ENCODE measurements at regions not wholly inside any gene's neighbourhood (a gene's known extent, or its start where the extent isn't known, plus 50 kb on each side); places are given as distances from the start of the nearest gene placed in this dataset.

DNA sequence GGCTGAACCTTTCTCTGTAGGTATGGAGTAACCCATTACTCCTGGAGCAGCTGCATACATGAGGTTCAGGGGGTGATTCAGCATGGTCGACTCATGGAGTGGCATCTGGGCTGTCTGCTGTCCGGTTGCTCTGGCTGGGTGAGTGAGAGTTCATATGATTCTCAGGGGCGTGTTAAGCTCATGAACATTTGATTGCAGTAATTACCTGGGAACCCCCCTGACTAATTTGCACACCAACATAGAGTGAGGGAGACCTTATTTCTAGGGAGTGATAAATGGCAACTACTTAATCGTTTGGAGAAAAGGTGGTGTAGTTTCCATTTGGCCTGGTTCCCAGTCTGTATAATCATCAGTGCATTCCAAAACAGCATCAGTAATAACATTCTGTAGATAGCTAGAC, 661.9 kb downstream of the ETS1 start:
- H3K27ac Mint-ChIP-seq: no peak overlapping the region
- POLR2A ChIA-PET: no interaction called here

DNA sequence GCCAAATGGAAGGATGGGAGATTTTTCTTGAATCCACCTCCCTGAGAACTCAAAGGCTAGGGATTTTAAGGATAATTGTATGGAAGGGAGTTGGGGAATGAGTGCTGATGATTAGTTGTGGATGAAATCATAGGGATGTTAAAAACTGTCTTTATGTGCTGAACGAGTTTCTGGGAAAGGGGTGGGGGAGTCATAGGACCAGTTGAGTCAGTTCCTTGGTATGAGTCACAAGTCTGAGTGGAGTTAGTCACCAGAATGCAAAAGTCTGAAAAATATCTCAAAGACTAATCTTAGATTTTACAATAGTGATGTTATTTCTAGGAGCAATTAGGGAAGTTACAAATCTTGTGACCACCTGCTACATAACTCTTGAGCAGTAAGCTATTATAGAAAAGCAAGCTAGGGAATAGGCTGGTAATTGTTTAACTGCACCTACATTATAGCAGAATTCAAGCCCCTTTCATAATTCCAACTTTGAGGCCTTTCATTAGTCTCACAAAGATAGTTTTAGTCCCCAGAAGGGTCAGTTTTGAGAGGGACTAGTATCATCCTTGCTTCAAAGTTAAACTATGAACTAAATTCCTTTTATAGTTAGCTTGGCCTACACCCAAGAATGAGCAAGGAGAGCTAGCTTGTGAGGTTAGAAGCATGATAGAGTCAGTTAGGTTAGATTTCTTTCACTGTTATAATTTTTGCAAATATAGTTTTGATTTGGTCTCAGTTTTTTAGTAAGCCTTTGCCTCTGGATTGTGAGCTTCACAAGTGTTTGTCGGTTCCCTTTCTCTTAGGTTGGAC, 668.0 kb downstream of the ETS1 start:
- Mint-ChIP-seq H3K4me1 (peaks cover 10% of the 10 kb centered on the region), H3K27me3 (peaks cover 40% of the 10 kb centered on the region), H3K9me3 (ENCODE audit: low read depth) (peaks cover 18% of the 10 kb centered on the region), H3K36me3 (ENCODE audit: low read depth) (peaks cover 4% of the 10 kb centered on the region), H3K27ac (no peak overlapping the region), H3K4me3 (no peak overlapping the region)
- peak; percentile 42 for DNase-seq
- intact Hi-C loops (cut with DNase I, micrococcal nuclease): loop anchor here in 1 of 2 experiments (1.0 kb wide), 1 partner anchor 24 kb away; no protein-coding TSS in a partner anchor
- ChIA-PET POLR2A (no interaction called here), CTCF (interaction anchor here (1.2 kb wide), 1 partner anchor 76 kb away, joined by 3 read pairs; no protein-coding TSS in a partner anchor)
- peak; percentile 89 for ATAC-seq

More for the DNA sequence above, 661.9 kb downstream of the ETS1 start:
- H3K36me3 Mint-ChIP-seq (ENCODE audit: low read depth): no peaks in the 10 kb centered on the region
- no peak overlapping the region for H3K4me3 Mint-ChIP-seq
- no peaks in the 10 kb centered on the region for H3K4me1 Mint-ChIP-seq
- CTCF ChIA-PET: no interaction called here
- peaks cover 33% of the 10 kb centered on the region for H3K27me3 Mint-ChIP-seq
- DNase-seq (no peak), ATAC-seq (no peak)
- intact Hi-C loops (cut with DNase I, micrococcal nuclease): no loop called here
- H3K9me3 Mint-ChIP-seq (ENCODE audit: low read depth): peaks cover 6% of the 10 kb centered on the region

DNA sequence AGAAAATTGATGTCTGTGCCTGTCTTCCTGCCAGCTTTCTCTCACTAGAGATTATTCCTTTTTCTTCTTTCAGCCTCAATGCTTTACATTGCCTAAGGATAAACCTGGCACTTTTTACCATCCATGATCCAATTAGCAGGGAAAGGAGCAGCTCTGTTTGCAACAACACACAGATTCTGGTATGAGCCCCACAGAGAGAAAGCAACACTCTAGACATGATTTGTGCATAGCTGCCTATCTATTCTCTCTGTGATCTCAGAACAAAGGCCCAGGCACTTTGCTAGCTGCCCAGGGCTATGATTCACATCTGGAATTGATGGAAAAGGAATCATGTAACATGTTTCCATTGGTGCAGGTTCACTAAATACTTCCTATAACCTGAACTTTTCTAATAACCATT, 685.0 kb downstream of the ETS1 start:
- H3K4me3 Mint-ChIP-seq: no peak overlapping the region
- intact Hi-C loops (cut with DNase I, micrococcal nuclease): no loop called here
- ATAC-seq (no peak), DNase-seq (no peak)
- H3K36me3 Mint-ChIP-seq (ENCODE audit: low read depth): no peaks in the 10 kb centered on the region
- no peaks in the 10 kb centered on the region for H3K4me1 Mint-ChIP-seq
- H3K27ac Mint-ChIP-seq: no peak overlapping the region
- H3K27me3 Mint-ChIP-seq: no peaks in the 10 kb centered on the region
- ChIA-PET CTCF (no interaction called here), POLR2A (no interaction called here)
- H3K9me3 Mint-ChIP-seq (ENCODE audit: low read depth): peaks cover 3% of the 10 kb centered on the region

DNA sequence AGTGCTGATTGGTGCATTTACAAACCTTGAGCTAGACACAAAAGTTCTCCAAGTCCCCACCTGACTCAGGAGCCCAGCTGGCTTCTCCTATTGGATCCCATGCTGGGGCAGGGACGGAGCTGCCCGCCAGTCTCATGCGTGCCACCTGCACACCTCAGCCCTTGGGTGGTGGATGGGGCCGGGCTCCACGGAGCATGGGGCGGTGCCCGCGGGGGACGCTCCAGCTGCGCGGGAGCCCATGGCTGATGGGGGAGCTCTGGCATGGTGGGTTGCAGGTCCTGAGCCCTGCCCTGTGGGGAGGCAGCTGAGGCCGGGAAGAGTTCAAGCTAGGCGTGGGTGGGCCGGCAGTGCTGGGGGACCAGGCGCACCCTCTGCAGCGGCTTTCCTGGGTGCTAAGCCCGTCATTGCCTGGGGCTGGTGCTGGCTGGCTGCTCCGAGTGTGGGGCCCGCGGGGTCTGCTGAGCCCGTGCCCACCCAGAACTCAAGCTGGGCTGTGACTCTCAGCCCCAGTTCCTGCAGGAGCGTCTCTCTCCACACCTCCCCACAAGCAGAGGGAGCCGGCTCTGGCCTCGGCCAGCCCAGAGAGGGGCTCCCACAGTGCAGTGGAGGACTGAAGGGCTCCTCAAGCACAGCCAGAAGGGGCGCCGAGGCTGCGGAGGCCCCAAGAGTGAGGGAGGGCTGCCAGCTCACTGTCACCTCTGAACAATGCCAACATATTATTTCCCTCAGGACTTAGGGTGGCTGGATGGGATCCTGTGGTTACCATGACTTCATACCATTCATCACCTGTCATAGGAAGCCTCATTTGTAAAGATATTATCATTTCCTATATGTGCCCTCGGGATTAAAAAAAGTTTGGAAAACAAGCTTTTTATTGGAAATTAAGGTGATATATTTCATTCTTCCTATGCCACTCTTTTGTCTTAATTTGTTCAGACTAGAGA, 688.7 kb downstream of the ETS1 start:
- Mint-ChIP-seq H3K27ac (no peak overlapping the region), H3K4me3 (no peak overlapping the region), H3K27me3 (peaks cover under 1% of the 10 kb centered on the region), H3K4me1 (no peaks in the 10 kb centered on the region), H3K36me3 (ENCODE audit: low read depth) (no peaks in the 10 kb centered on the region), H3K9me3 (ENCODE audit: low read depth) (peaks cover 3% of the 10 kb centered on the region)
- DNase-seq (no peak), ATAC-seq (no peak)
- ChIA-PET POLR2A (no interaction called here), CTCF (interaction anchor here (0.6 to 0.8 kb wide), 2 partner anchors 32 to 51 kb away, joined by 3 to 5 read pairs; no protein-coding TSS in a partner anchor)
- intact Hi-C loops (cut with DNase I, micrococcal nuclease): no loop called here

DNA sequence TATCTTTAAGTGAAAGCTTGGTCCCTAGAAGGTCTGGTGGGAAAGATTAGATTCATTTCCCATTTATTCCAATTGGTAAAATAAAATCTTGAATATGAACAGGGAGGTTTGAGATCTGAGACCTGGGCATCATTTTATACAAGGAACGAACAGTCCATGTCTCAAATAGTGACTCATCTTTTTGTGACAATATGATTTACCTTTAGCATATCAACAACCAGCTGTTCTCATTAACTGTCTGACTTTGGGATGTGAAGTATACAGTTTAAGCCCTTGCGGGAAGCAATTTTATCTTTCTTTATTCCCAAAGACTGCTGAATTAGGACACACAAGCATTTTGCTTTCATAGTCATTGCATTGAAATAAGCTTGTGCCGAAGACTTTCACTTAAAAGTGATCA, 691.6 kb downstream of the ETS1 start:
- CTCF ChIA-PET: interaction anchor here (0.8 to 1.3 kb wide), 3 partner anchors 18 to 88 kb away, joined by 3 to 4 read pairs (median 3); no protein-coding TSS in a partner anchor

DNA sequence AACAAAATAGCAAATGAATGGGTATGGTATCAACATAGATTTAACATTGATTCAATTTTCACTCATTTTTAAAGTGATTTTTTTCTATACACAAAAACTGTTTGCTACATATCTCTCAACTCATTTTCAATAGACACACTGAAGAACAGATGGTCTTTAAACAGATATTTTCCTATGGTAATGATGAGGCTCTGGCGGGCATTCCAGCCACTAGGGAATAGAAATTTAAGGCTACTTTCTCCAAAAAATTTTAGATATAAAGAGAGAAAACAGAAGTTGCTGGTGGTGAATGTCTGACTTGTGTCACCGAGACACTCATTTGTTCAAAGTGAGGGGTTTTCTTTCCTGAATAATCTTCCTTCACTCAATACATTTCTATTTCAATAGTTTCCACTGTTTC, 693.0 kb downstream of the ETS1 start:
- ATAC-seq (no peak), DNase-seq (no peak)
- intact Hi-C loops (cut with DNase I, micrococcal nuclease): no loop called here
- no peak overlapping the region for H3K4me3 Mint-ChIP-seq
- H3K27me3 Mint-ChIP-seq: peaks cover 6% of the 10 kb centered on the region
- POLR2A ChIA-PET: no interaction called here
- peaks cover 2% of the 10 kb centered on the region for H3K9me3 Mint-ChIP-seq (ENCODE audit: low read depth)
- no peak overlapping the region for H3K27ac Mint-ChIP-seq
- H3K4me1 Mint-ChIP-seq: no peaks in the 10 kb centered on the region
- CTCF ChIA-PET: interaction anchor here (1.3 to 1.6 kb wide), 2 partner anchors 12 to 89 kb away, joined by 3 to 4 read pairs; no protein-coding TSS in a partner anchor
- no peaks in the 10 kb centered on the region for H3K36me3 Mint-ChIP-seq (ENCODE audit: low read depth)

More for the DNA sequence above, 691.6 kb downstream of the ETS1 start:
- DNase-seq (no peak), ATAC-seq (no peak)
- Mint-ChIP-seq H3K36me3 (ENCODE audit: low read depth) (no peaks in the 10 kb centered on the region), H3K4me1 (no peaks in the 10 kb centered on the region), H3K9me3 (ENCODE audit: low read depth) (peaks cover 3% of the 10 kb centered on the region), H3K27ac (no peak overlapping the region), H3K27me3 (peaks cover 3% of the 10 kb centered on the region), H3K4me3 (no peak overlapping the region)
- intact Hi-C loops (cut with DNase I, micrococcal nuclease): no loop called here
- POLR2A ChIA-PET: no interaction called here

DNA sequence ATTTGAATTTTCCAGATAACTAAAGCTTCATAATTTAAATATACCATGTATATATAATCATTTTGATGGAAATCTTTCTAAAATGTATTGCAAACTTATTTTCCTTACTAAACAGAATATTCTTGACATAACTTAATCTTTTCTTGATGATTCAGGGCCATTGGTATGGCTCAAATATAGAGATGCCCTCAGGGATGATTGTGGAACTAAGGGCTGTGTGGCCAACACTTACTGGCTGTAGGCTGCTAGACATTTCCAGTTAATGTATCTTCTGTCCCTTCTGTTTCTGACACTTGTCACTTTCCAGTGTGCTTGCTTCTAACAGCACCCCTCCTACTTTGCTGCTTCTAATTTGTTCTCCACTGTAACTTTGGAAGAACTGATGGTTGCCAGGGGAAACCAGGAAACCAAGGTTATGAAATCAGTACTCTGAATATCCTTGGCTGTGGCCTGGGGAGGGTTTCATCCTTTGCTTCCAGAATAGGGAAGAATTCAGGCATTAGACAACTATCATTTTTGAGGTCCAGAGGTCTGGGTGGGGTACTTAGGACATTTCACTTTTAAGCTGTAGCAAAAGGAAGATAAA, 697.2 kb downstream of the ETS1 start:
- Mint-ChIP-seq H3K4me3 (no peak overlapping the region), H3K36me3 (ENCODE audit: low read depth) (no peaks in the 10 kb centered on the region), H3K9me3 (ENCODE audit: low read depth) (peaks cover 8% of the 10 kb centered on the region), H3K27me3 (peaks cover 10% of the 10 kb centered on the region), H3K27ac (no peak overlapping the region), H3K4me1 (no peaks in the 10 kb centered on the region)
- CTCF ChIA-PET: interaction anchor here (0.6 kb wide), 1 partner anchor 1172 kb away, joined by 3 read pairs; no protein-coding TSS in a partner anchor
- intact Hi-C loops (cut with DNase I, micrococcal nuclease): no loop called here
- ATAC-seq (no peak), DNase-seq (no peak)
- POLR2A ChIA-PET: no interaction called here

DNA sequence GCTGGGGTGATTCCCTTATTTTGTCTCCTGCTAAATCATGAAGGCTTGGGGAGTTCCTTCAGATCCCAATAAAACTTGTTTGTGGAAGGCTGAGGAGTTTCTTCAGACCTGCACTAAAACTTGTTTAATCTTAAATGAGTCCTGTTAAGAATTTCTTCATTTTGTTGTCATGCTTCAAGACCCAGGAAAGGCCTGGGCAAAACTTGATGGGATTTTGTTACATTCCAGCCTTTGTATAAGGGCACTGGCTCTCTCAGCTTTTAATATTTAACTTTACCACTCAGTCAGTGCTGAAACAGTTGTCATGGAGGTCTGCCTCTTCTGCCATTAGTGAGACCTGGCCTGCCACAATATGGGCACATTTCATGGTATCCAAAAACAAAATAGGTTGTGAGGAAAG, 699.0 kb downstream of the ETS1 start:
- Mint-ChIP-seq H3K4me1 (no peaks in the 10 kb centered on the region), H3K27ac (no peak overlapping the region), H3K4me3 (no peak overlapping the region), H3K36me3 (ENCODE audit: low read depth) (no peaks in the 10 kb centered on the region), H3K9me3 (ENCODE audit: low read depth) (peaks cover 12% of the 10 kb centered on the region), H3K27me3 (peaks cover 9% of the 10 kb centered on the region)
- no peak for ATAC-seq
- POLR2A ChIA-PET: no interaction called here
- CTCF ChIA-PET: no interaction called here
- no peak for DNase-seq
- intact Hi-C loops (cut with DNase I, micrococcal nuclease): no loop called here

DNA sequence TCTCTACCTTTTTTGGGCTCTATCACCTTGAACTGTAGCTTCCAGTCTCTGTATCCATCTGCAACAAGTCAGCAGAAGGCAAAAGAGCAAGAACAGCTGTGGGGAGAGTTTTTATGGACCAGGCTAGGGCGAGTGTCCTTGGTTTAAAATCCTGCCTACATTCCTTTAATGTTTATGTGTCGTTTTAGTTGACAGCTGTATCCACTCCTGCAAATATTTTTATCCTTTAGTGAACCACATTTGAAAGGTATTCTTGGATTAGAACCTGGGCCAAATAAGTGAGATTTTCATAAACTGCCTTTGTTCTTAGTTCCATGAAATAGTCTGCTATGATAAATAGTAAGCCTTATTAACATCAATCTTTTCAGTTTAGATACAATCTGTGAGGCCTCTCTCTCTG, 712.2 kb downstream of the ETS1 start:
- CTCF ChIA-PET: no interaction called here
- peaks cover 17% of the 10 kb centered on the region for H3K27me3 Mint-ChIP-seq
- no peak overlapping the region for H3K27ac Mint-ChIP-seq
- POLR2A ChIA-PET: no interaction called here
- H3K4me1 Mint-ChIP-seq: no peaks in the 10 kb centered on the region
- no peaks in the 10 kb centered on the region for H3K36me3 Mint-ChIP-seq (ENCODE audit: low read depth)
- intact Hi-C loops (cut with DNase I, micrococcal nuclease): no loop called here
- H3K4me3 Mint-ChIP-seq: no peak overlapping the region
- no peak for DNase-seq
- ATAC-seq: no peak
- H3K9me3 Mint-ChIP-seq (ENCODE audit: low read depth): no peaks in the 10 kb centered on the region

DNA sequence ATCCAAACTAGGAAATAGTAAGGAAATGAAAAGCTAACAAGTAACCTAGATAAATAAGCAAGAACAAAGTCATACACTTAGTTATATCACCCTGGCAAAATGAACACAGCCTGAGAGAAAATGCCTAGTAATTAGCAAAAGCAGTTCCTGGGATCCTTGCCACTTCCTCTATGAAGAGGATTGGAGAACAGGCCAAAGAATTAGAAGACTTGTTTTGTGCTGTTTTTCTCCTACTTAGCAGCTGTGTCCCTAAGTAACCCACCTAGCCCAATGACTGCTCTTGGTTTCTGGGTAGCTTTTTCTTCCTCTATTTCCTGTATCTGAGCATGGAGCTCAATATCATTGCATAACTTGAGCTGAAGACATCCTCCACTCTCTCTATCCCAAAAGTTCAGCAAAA, 713.9 kb downstream of the ETS1 start:
- no peak for DNase-seq
- intact Hi-C loops (cut with DNase I, micrococcal nuclease): no loop called here
- Mint-ChIP-seq H3K9me3 (ENCODE audit: low read depth) (no peaks in the 10 kb centered on the region), H3K4me1 (no peaks in the 10 kb centered on the region), H3K27me3 (peaks cover 11% of the 10 kb centered on the region), H3K27ac (no peak overlapping the region), H3K36me3 (ENCODE audit: low read depth) (no peaks in the 10 kb centered on the region), H3K4me3 (no peak overlapping the region)
- ATAC-seq: no peak
- CTCF ChIA-PET: interaction anchor here (1.3 kb wide), 1 partner anchor 30 kb away, joined by 5 read pairs; no protein-coding TSS in a partner anchor
- POLR2A ChIA-PET: no interaction called here

DNA sequence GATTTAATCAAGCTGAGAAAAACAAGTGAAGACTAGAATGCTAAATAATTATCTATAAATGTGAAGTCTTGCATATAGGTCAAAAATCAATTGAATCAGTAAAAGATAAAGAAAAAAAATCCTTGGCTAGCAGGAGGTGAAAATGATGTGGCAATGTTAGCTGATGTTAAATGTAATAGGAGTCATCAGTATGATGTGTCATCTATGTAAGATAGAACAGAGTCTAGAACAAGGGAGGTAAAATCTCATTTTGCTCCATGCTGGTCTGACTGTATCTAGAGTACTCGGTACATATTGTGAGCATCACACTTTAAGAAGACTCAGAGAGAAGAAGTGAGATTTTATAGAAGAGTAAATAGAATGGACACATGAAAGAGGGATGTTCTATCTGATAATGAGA, 721.2 kb downstream of the ETS1 start:
- intact Hi-C loops (cut with DNase I, micrococcal nuclease): no loop called here
- ChIA-PET POLR2A (no interaction called here), CTCF (interaction anchor here (0.6 kb wide), 1 partner anchor 237 kb away, joined by 3 read pairs; no protein-coding TSS in a partner anchor)
- no peak overlapping the region for H3K27ac Mint-ChIP-seq
- no peak overlapping the region for H3K4me3 Mint-ChIP-seq
- DNase-seq (no peak), ATAC-seq (no peak)
- H3K4me1 Mint-ChIP-seq: no peaks in the 10 kb centered on the region
- H3K36me3 Mint-ChIP-seq (ENCODE audit: low read depth): no peaks in the 10 kb centered on the region
- peaks cover 9% of the 10 kb centered on the region for H3K27me3 Mint-ChIP-seq
- H3K9me3 Mint-ChIP-seq (ENCODE audit: low read depth): no peaks in the 10 kb centered on the region
